Activated CD8-positive, alpha-beta memory T cell treated with anti-CD3 and anti-CD28 coated beads for 24 hours (primary cell): ENCODE measurements at regions not wholly inside any gene's neighbourhood (a gene's known extent, or its start where the extent isn't known, plus 50 kb on each side); places are given as distances from the start of the nearest gene placed in this dataset.
"Not testable (repeated sequence)": the region's sequence is repeated elsewhere in the genome, so short reads cannot be mapped to it uniquely, and the experiment has no call there.

Experiments
- DNase-seq: peaks from one replicate; pipeline ENCODE4 v3.0.0-alpha.2; 2020

GRCh38 chr21:27929179-27929578 lies 962.3 kb upstream of the ADAMTS5 start:
- DNase-seq: not testable (repeated sequence)

- not testable (repeated sequence) for DNase-seq
These were observed 961.7 kb upstream of the ADAMTS5 start for GRCh38 chr21:27928534-27929115.

GRCh38 chr21:27921421-27921820 lies 954.5 kb upstream of the ADAMTS5 start:
- not testable (repeated sequence) for DNase-seq

DNA sequence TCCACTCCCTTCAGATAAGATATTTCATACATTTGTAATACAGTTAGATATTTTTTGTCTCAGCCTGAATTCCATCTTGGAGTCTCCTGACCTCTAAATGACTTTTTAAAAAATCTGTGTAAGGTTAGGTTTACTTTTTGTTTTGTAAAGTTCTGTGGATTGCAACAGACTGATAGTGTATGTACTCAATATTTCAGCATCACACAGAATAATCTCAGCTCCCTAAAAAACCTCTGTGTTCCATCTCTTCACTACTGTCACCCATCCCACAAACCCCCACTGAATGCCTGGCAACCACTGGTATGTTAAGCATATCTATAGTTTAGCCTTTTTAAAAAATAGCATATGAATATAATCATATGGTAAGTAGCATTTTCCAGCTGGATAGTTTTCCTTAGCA lies 951.1 kb upstream of the ADAMTS5 start:
- not testable (repeated sequence) for DNase-seq

- not testable (repeated sequence) for DNase-seq
These were observed 949.4 kb upstream of the ADAMTS5 start for GRCh38 chr21:27916326-27916725.

DNA sequence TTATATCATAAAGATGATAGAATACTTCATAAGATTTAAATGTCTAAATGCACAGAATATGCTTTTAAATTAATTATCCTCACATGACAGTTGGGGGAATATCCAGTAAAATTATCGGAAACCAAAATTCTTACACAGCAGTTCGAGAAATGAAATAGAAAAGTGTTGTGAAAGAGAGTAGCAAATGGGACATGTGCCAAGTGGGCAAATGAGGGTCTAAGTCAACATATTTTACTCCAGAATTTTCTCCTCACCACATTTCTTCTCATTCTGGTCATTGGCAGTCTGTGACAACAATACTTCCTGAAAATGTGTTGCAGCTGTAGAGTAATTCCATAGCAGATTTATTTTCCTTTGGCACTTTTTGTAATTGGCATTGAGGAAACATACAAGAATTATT lies 945.2 kb upstream of the ADAMTS5 start:
- not testable (repeated sequence) for DNase-seq

DNA sequence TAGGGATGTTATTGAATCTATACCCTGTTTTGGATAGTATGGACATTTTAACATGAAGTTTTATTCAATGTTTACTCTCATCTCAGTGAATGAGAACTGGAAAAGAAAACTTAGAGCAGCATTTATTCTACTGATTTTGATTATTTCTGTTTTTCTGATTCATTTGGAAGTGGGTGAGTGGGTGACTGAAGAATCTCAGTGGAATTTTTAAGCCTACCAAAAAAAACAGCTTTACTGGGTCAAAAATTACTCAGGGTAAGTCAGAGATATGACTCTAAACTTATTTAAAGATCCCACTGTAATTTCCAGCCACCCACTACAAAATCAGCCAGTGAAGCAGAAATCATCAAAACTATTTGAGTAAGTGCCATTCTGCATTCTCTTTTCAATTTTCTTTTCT lies 942.6 kb upstream of the ADAMTS5 start:
- not testable (repeated sequence) for DNase-seq

- DNase-seq: not testable (repeated sequence)
These were observed 941.9 kb upstream of the ADAMTS5 start for GRCh38 chr21:27908816-27909215.

DNA sequence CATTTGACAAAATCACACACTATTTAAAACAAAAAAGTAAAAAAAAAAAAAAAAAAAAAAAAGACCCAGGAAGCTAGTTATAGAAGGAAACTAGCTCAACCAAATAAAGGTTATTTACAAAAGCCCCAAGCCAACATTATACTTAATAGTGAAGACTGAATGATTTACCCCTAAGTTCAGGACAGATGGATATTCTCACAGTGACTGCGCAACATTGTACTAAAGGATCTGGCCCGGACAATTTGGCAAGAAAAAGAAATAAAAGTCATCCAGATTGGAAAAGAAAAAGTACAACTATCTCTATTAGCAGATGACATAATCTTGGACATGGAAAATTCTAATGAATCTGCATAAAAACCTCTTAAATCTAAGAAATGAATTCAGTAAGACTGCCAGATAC lies 936.0 kb upstream of the ADAMTS5 start:
- not testable (repeated sequence) for DNase-seq

- not testable (repeated sequence) for DNase-seq
These were observed 926.7 kb upstream of the ADAMTS5 start for GRCh38 chr21:27893619-27894018.

DNA sequence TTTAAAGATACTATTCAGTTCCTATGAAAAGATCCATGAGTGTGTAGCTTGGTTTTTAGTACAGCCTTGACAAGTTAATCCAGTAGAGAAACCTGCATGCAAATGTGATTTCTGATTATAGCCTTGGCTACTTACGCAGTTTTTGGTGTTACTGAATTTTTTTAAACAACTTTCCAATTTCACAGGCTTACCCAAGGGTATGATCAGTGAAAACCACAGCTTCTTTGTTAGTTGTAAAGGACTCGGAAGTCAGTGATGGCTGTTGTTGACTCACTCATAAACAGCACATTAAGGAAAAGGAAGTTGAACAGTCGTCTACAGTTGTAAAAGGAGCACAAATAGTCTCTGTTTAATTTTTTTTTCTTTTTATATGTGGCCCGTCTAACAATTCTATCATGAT lies 924.6 kb upstream of the ADAMTS5 start:
- DNase-seq: not testable (repeated sequence)

GRCh38 chr21:27887808-27888455 lies 921.0 kb upstream of the ADAMTS5 start:
- DNase-seq: not testable (repeated sequence)

- DNase-seq: no peak
These were observed 918.4 kb upstream of the ADAMTS5 start for GRCh38 chr21:27885296-27885711.

GRCh38 chr21:27881331-27881730 lies 914.4 kb upstream of the ADAMTS5 start:
- DNase-seq: not testable (repeated sequence)

- not testable (repeated sequence) for DNase-seq
These were observed 905.5 kb upstream of the ADAMTS5 start for GRCh38 chr21:27872411-27872810.

DNA sequence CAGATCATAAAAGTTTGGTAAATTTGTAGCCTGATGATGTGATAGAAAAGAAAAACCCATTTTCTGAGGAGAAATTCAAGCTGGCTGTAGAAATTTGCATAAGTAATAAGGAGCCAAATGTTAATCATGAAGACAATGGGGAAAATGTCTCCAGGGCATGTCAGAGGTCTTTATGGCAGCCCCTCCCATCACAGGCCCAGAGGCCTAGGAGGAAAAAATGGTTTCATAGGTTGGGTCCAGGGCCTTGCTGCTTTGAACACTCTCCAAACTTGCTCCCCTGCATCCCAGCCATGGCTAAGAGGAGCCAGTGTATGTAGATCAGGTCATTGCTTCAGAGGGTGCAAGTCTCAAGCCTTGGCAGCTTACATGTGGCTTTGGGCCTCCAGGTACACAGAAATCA lies 903.9 kb upstream of the ADAMTS5 start:
- not testable (repeated sequence) for DNase-seq

- not testable (repeated sequence) for DNase-seq
These were observed 893.5 kb upstream of the ADAMTS5 start for GRCh38 chr21:27860314-27860955.

GRCh38 chr21:27858053-27858825 lies 891.4 kb upstream of the ADAMTS5 start:
- not testable (repeated sequence) for DNase-seq

GRCh38 chr21:27856988-27857387 lies 890.1 kb upstream of the ADAMTS5 start:
- not testable (repeated sequence) for DNase-seq

GRCh38 chr21:27841084-27841672 lies 874.3 kb upstream of the ADAMTS5 start:
- no peak for DNase-seq

- DNase-seq: no peak
These were observed 873.4 kb upstream of the ADAMTS5 start for GRCh38 chr21:27840262-27840661.

GRCh38 chr21:27839512-27840115 lies 872.7 kb upstream of the ADAMTS5 start:
- no peak for DNase-seq
